ENCODE measurements at regions not wholly inside any gene's neighbourhood (a gene's known extent, or its start where the extent isn't known, plus 50 kb on each side); places are given as distances from the start of the nearest gene placed in this dataset.
A peak's percentile ranks its signal among the peaks of the same experiment; 100 is the strongest.

DNA sequence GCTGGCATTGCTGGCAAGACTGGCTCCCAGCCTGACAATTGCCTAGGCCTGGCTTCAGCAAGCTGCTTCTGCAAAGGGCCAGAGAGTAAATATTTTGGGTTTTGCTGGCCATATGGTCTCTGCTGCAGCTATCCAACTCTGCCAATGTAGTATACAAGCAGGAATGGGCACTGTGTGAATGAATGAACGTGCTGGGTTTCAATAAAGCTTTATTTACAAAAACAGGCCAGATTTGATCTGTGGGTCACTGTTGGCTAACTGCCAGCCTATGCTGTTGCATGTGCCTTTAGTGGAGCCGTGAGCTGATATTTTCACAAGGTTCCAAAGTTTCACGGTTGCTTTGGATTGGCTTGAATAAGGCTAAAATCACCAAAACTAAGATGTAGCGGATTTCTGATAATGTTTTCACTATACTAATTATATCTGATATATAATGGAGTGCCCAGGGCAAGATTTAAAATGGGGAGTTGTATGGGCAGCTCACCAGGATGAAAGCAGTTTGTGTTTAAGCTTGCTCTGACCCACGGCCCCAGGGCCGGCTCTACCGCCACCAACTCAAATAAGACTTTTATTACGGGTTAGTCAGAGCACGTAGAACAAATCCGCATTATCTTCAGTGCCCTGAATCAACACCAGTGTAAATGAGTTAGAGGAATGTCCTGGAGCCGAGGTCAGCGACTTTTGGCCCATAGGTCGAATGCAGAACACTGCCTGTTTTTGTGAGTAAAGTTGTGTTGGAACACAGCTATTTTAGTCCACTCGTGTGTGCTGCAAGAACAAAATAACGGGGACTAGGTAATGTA lies 98.6 kb upstream of the DAP start:
- Histone ChIP-seq H3K9me3 (ENCODE audit: control insufficient read depth, low read depth, low read length) (no peaks in the 10 kb centered on the region), H3K4me3 (ENCODE audit: low read length) (no peak overlapping the region), H3K27ac (ENCODE audit: low read length) (no peak overlapping the region), H3K9ac (ENCODE audit: low read length) (no peak overlapping the region), H3K36me3 (ENCODE audit: control insufficient read depth, low read depth, low read length) (no peaks in the 10 kb centered on the region), H3K4me1 (ENCODE audit: control insufficient read depth, low read depth, low read length) (peaks cover 7% of the 10 kb centered on the region), H3K27me3 (ENCODE audit: control insufficient read depth, insufficient read depth, low read length) (peaks cover 9% of the 10 kb centered on the region)

- peaks cover 7% of the 10 kb centered on the region for H3K4me1 ChIP-seq (ENCODE audit: control insufficient read depth, low read depth, low read length)
- no peaks in the 10 kb centered on the region for H3K9me3 ChIP-seq (ENCODE audit: control insufficient read depth, low read depth, low read length)
- no peak overlapping the region for H3K4me3 ChIP-seq (ENCODE audit: low read length)
- H3K36me3 ChIP-seq (ENCODE audit: control insufficient read depth, low read depth, low read length) = no peaks in the 10 kb centered on the region
- no peak overlapping the region for H3K27ac ChIP-seq (ENCODE audit: low read length)
- no peak overlapping the region for H3K9ac ChIP-seq (ENCODE audit: low read length)
- H3K27me3 ChIP-seq (ENCODE audit: control insufficient read depth, insufficient read depth, low read length) = peaks cover 9% of the 10 kb centered on the region
Measured at GRCh38 chr5:10858945-10859344, 97.9 kb upstream of the DAP start.

GRCh38 chr5:10858307-10858706 lies 97.3 kb upstream of the DAP start:
- no peak overlapping the region for H3K4me3 ChIP-seq (ENCODE audit: low read length)
- no peaks in the 10 kb centered on the region for H3K9me3 ChIP-seq (ENCODE audit: control insufficient read depth, low read depth, low read length)
- H3K9ac ChIP-seq (ENCODE audit: low read length) = no peak overlapping the region
- peaks cover 9% of the 10 kb centered on the region for H3K27me3 ChIP-seq (ENCODE audit: control insufficient read depth, insufficient read depth, low read length)
- no peaks in the 10 kb centered on the region for H3K36me3 ChIP-seq (ENCODE audit: control insufficient read depth, low read depth, low read length)
- H3K27ac ChIP-seq (ENCODE audit: low read length) = no peak overlapping the region
- peaks cover 7% of the 10 kb centered on the region for H3K4me1 ChIP-seq (ENCODE audit: control insufficient read depth, low read depth, low read length)

- no peak overlapping the region for H3K9ac ChIP-seq (ENCODE audit: low read length)
- no peak overlapping the region for H3K27ac ChIP-seq (ENCODE audit: low read length)
- H3K4me3 ChIP-seq (ENCODE audit: low read length) = peak overlapping the region; percentile 34
Measured at GRCh38 chr5:10857338-10857733, 96.3 kb upstream of the DAP start.

GRCh38 chr5:10856683-10857337 lies 95.8 kb upstream of the DAP start:
- H3K9ac ChIP-seq (ENCODE audit: low read length) = no peak overlapping the region
- peaks cover 9% of the 10 kb centered on the region for H3K27me3 ChIP-seq (ENCODE audit: control insufficient read depth, insufficient read depth, low read length)
- H3K36me3 ChIP-seq (ENCODE audit: control insufficient read depth, low read depth, low read length) = no peaks in the 10 kb centered on the region
- no peaks in the 10 kb centered on the region for H3K9me3 ChIP-seq (ENCODE audit: control insufficient read depth, low read depth, low read length)
- H3K4me1 ChIP-seq (ENCODE audit: control insufficient read depth, low read depth, low read length) = peaks cover 7% of the 10 kb centered on the region
- H3K27ac ChIP-seq (ENCODE audit: low read length) = no peak overlapping the region
- H3K4me3 ChIP-seq (ENCODE audit: low read length) = peak overlapping the region; percentile 34

More at GRCh38 chr5:10857338-10857733, 96.3 kb upstream of the DAP start:
- no peaks in the 10 kb centered on the region for H3K9me3 ChIP-seq (ENCODE audit: control insufficient read depth, low read depth, low read length)
- H3K4me1 ChIP-seq (ENCODE audit: control insufficient read depth, low read depth, low read length) = peaks cover 7% of the 10 kb centered on the region
- H3K36me3 ChIP-seq (ENCODE audit: control insufficient read depth, low read depth, low read length) = no peaks in the 10 kb centered on the region
- peaks cover 9% of the 10 kb centered on the region for H3K27me3 ChIP-seq (ENCODE audit: control insufficient read depth, insufficient read depth, low read length)

- Histone ChIP-seq H3K9ac (ENCODE audit: low read length) (no peak overlapping the region), H3K36me3 (ENCODE audit: control insufficient read depth, low read depth, low read length) (no peaks in the 10 kb centered on the region), H3K9me3 (ENCODE audit: control insufficient read depth, low read depth, low read length) (no peaks in the 10 kb centered on the region), H3K4me3 (ENCODE audit: low read length) (no peak overlapping the region), H3K4me1 (ENCODE audit: control insufficient read depth, low read depth, low read length) (peaks cover 7% of the 10 kb centered on the region), H3K27me3 (ENCODE audit: control insufficient read depth, insufficient read depth, low read length) (peaks cover 9% of the 10 kb centered on the region), H3K27ac (ENCODE audit: low read length) (no peak overlapping the region)
Measured at GRCh38 chr5:10856071-10856470, 95.0 kb upstream of the DAP start.

- Histone ChIP-seq H3K9me3 (ENCODE audit: control insufficient read depth, low read depth, low read length) (no peaks in the 10 kb centered on the region), H3K4me1 (ENCODE audit: control insufficient read depth, low read depth, low read length) (peaks cover 7% of the 10 kb centered on the region), H3K36me3 (ENCODE audit: control insufficient read depth, low read depth, low read length) (no peaks in the 10 kb centered on the region), H3K27me3 (ENCODE audit: control insufficient read depth, insufficient read depth, low read length) (peaks cover 9% of the 10 kb centered on the region), H3K27ac (ENCODE audit: low read length) (no peak overlapping the region), H3K4me3 (ENCODE audit: low read length) (no peak overlapping the region), H3K9ac (ENCODE audit: low read length) (no peak overlapping the region)
Measured at GRCh38 chr5:10854506-10855277, 93.7 kb upstream of the DAP start.

GRCh38 chr5:10853154-10853553 lies 92.1 kb upstream of the DAP start:
- Histone ChIP-seq H3K36me3 (ENCODE audit: control insufficient read depth, low read depth, low read length) (no peaks in the 10 kb centered on the region), H3K27me3 (ENCODE audit: control insufficient read depth, insufficient read depth, low read length) (peaks cover 9% of the 10 kb centered on the region), H3K9me3 (ENCODE audit: control insufficient read depth, low read depth, low read length) (no peaks in the 10 kb centered on the region), H3K4me3 (ENCODE audit: low read length) (no peak overlapping the region), H3K9ac (ENCODE audit: low read length) (no peak overlapping the region), H3K27ac (ENCODE audit: low read length) (no peak overlapping the region), H3K4me1 (ENCODE audit: control insufficient read depth, low read depth, low read length) (peaks cover 7% of the 10 kb centered on the region)

DNA sequence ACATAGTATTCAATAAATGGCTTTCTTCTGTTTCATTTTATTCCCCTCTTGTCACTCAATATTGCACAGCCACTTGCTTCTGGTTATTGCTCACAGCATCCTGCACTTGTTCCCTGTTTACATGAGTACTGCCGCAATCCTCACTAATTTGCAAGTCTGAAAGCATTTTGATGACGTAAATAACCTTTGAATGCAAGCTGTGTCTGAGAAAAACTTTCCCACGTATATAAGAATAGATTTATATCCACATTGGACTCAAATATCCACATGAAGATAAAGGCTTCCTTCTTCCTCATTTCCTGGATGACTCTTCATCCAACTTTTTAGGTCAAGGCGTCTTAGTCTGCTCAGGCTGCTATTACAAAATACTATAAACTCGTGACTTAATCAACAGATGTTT lies 88.2 kb upstream of the DAP start:
- no peaks in the 10 kb centered on the region for H3K27me3 ChIP-seq (ENCODE audit: control insufficient read depth, insufficient read depth, low read length)
- H3K9me3 ChIP-seq (ENCODE audit: control insufficient read depth, low read depth, low read length) = no peaks in the 10 kb centered on the region
- H3K4me1 ChIP-seq (ENCODE audit: control insufficient read depth, low read depth, low read length) = no peaks in the 10 kb centered on the region
- no peak overlapping the region for H3K27ac ChIP-seq (ENCODE audit: low read length)
- no peaks in the 10 kb centered on the region for H3K36me3 ChIP-seq (ENCODE audit: control insufficient read depth, low read depth, low read length)
- H3K9ac ChIP-seq (ENCODE audit: low read length) = no peak overlapping the region
- H3K4me3 ChIP-seq (ENCODE audit: low read length) = no peak overlapping the region

DNA sequence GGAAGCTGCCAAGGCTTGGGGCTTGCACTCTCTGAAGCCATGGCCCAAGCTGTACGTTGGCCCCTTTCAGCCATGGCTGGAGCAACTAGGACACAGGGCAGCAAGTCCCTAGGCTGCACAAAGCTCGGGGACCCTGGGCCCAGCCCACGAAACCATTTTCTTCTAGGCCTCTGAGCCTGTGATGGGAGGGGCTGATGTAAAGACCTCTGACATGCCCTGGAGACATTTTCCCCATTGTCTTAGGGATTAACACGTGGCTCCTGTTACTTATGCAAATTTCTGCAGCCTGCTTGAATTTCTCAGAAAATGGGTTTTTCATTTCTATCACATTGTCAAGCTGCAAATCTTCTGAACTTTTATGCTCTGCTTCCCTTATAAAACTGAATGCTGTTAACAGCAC lies 83.0 kb upstream of the DAP start:
- Histone ChIP-seq H3K4me3 (ENCODE audit: low read length) (no peak overlapping the region), H3K27me3 (ENCODE audit: control insufficient read depth, insufficient read depth, low read length) (no peaks in the 10 kb centered on the region), H3K27ac (ENCODE audit: low read length) (no peak overlapping the region), H3K9me3 (ENCODE audit: control insufficient read depth, low read depth, low read length) (no peaks in the 10 kb centered on the region), H3K36me3 (ENCODE audit: control insufficient read depth, low read depth, low read length) (no peaks in the 10 kb centered on the region), H3K9ac (ENCODE audit: low read length) (no peak overlapping the region), H3K4me1 (ENCODE audit: control insufficient read depth, low read depth, low read length) (no peaks in the 10 kb centered on the region)

DNA sequence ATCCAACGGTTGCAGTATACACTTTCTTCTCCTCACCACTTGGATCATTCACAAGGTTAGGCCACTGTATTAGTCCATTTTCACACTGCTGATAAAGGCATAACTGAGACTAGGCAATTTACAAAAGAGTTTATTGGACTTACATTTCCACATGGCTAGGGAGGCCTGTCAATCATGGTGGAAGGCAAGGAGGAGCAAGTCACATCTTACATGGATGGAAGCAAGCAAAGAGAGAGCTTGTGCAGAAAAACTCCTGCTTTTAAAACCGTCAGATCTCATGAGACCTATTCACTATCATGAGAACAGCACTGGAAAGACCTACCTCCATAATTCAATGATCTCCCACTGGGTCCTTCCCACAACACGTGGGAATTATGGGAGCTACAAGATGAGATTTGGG lies 81.8 kb upstream of the DAP start:
- Histone ChIP-seq H3K9me3 (ENCODE audit: control insufficient read depth, low read depth, low read length) (no peaks in the 10 kb centered on the region), H3K27me3 (ENCODE audit: control insufficient read depth, insufficient read depth, low read length) (no peaks in the 10 kb centered on the region), H3K27ac (ENCODE audit: low read length) (no peak overlapping the region), H3K9ac (ENCODE audit: low read length) (no peak overlapping the region), H3K4me1 (ENCODE audit: control insufficient read depth, low read depth, low read length) (no peaks in the 10 kb centered on the region), H3K36me3 (ENCODE audit: control insufficient read depth, low read depth, low read length) (no peaks in the 10 kb centered on the region), H3K4me3 (ENCODE audit: low read length) (no peak overlapping the region)
